Neural cell (in vitro differentiated cells): ENCODE measurements at regions not wholly inside any gene's neighbourhood (a gene's known extent, or its start where the extent isn't known, plus 50 kb on each side); places are given as distances from the start of the nearest gene placed in this dataset.

Experiments
- H2AFZ ChIP-seq: fragments of 200-600, 300-800 bp; sonication (generic), shearing (Covaris generic); 2 replicates; pipeline ENCODE4 v1.6.0; 2014; ENCODE audit warnings: low read depth, mild to moderate bottlenecking, antibody characterized with exemption, low read length, moderate library complexity
- H3F3A ChIP-seq: fragments of 200-600 bp; shearing (Covaris generic); 2 replicates; pipeline ENCODE4 v1.6.1; 2016; ENCODE audit warnings: mild to moderate bottlenecking, moderate library complexity, mixed read lengths, antibody characterized with exemption, low read length; ENCODE audit not compliant: insufficient read depth, poor library complexity, severe bottlenecking
- H3K27ac ChIP-seq: fragments of 200-600, 300-800 bp; sonication (generic), shearing (Covaris generic); 2 replicates; pipeline ENCODE4 v1.5.1; 2014; ENCODE audit warnings: mild to moderate bottlenecking, low read length, moderate library complexity
- H3K27me3 ChIP-seq: fragments of 300-800, 200-600 bp; sonication (generic), shearing (Covaris generic); 2 replicates; pipeline ENCODE4 v1.6.0; 2014; ENCODE audit warnings: mild to moderate bottlenecking, low read depth, low read length, moderate library complexity; ENCODE audit not compliant: insufficient read depth
- H3K36me3 ChIP-seq: fragments of 300-800, 200-600 bp; sonication (generic), shearing (Covaris generic); 2 replicates; pipeline ENCODE4 v1.5.1; 2014; ENCODE audit warnings: mild to moderate bottlenecking, antibody characterized with exemption, low read length, moderate library complexity; ENCODE audit not compliant: insufficient read depth
- H3K4me2 ChIP-seq: fragments of 300-800, 200-600 bp; sonication (generic), shearing (Covaris generic); 2 replicates; pipeline ENCODE4 v1.6.0; 2014; ENCODE audit warnings: mild to moderate bottlenecking, low read length
- H3K4me3 ChIP-seq: fragments of 300-800, 200-600 bp; sonication (generic), shearing (Covaris generic); 2 replicates; pipeline ENCODE4 v1.5.1; 2014; ENCODE audit warnings: mild to moderate bottlenecking, low read length, moderate library complexity
- H3K79me2 ChIP-seq: fragments of 200-600 bp; shearing (Covaris generic); replicated peaks from 2 replicates; pipeline ENCODE4 v1.6.0; 2014; ENCODE audit warnings: mild to moderate bottlenecking, low read length, moderate library complexity; ENCODE audit not compliant: insufficient read depth
- H3K9ac ChIP-seq: fragments of 300-800, 200-600 bp; sonication (generic), shearing (Covaris generic); 2 replicates; pipeline ENCODE4 v1.6.1; 2016; ENCODE audit warnings: mild to moderate bottlenecking, low read length, mixed read lengths
- H3K9me2 ChIP-seq: fragments of 200-600 bp; shearing (Covaris generic); 2 replicates; pipeline ENCODE4 v1.6.1; 2016; ENCODE audit warnings: mild to moderate bottlenecking, low read length, mixed read lengths; ENCODE audit not compliant: insufficient read depth
- H3K9me3 ChIP-seq: fragments of 200-600, 300-800 bp; sonication (generic), shearing (Covaris generic); 2 replicates; pipeline ENCODE4 v1.6.1; 2016; ENCODE audit warnings: mild to moderate bottlenecking, mixed run types, low read length, moderate library complexity, mixed read lengths
- H4K20me1 ChIP-seq: fragments of 200-600 bp; shearing (Covaris generic); 2 replicates; pipeline ENCODE4 v1.6.1; 2016; ENCODE audit warnings: mild to moderate bottlenecking, mixed run types; ENCODE audit not compliant: insufficient read depth
- EP300 ChIP-seq: fragments of 450-650 bp; conservative IDR thresholded peaks from 2 replicates; pipeline ENCODE4 v1.6.1; 2014; ENCODE audit warnings: antibody characterized with exemption, mild to moderate bottlenecking, moderate library complexity; ENCODE audit not compliant: poor library complexity, severe bottlenecking
- EZH2 ChIP-seq: fragments of 200-600, 300-800 bp; shearing (Covaris generic), sonication (generic); IDR thresholded peaks from 2 replicates; pipeline ENCODE4 v1.6.1; 2014; ENCODE audit warnings: antibody characterized with exemption, low read length, borderline replicate concordance, mild to moderate bottlenecking; ENCODE audit not compliant: insufficient read depth, poor library complexity, severe bottlenecking
- MXI1 ChIP-seq: fragments of 450-650 bp; conservative IDR thresholded peaks from 2 replicates; pipeline ENCODE4 v1.6.1; 2014; ENCODE audit warnings: antibody characterized with exemption, mild to moderate bottlenecking; ENCODE audit not compliant: poor library complexity, severe bottlenecking
- POLR2AphosphoS5 ChIP-seq: IDR thresholded peaks from 2 replicates; pipeline ENCODE4 v1.6.1; 2012
- RAD21 ChIP-seq: fragments of 450-650 bp; conservative IDR thresholded peaks from 2 replicates; pipeline ENCODE4 v1.6.1; 2014; ENCODE audit warnings: antibody characterized with exemption, mild to moderate bottlenecking, moderate library complexity
- SMC3 ChIP-seq: fragments of 450-650 bp; conservative IDR thresholded peaks from 2 replicates; pipeline ENCODE4 v1.6.1; 2014; ENCODE audit warnings: antibody characterized with exemption, mild to moderate bottlenecking, moderate library complexity; ENCODE audit not compliant: poor library complexity
- TAF1 ChIP-seq: IDR thresholded peaks from 2 replicates; pipeline ENCODE4 v1.6.1; 2012; ENCODE audit warnings: low read depth
- TF ChIP-seq, protein P1 (sequence below): IDR thresholded peaks from 2 replicates; pipeline ENCODE4 v1.6.1; 2012; ENCODE audit warnings: borderline replicate concordance
- TF ChIP-seq, protein P2 (sequence below): fragments of 450-650 bp; IDR thresholded peaks from 2 replicates; pipeline ENCODE4 v1.5.1; 2014; ENCODE audit warnings: antibody characterized with exemption, mild to moderate bottlenecking, moderate library complexity; ENCODE audit not compliant: poor library complexity, severe bottlenecking

DNA sequence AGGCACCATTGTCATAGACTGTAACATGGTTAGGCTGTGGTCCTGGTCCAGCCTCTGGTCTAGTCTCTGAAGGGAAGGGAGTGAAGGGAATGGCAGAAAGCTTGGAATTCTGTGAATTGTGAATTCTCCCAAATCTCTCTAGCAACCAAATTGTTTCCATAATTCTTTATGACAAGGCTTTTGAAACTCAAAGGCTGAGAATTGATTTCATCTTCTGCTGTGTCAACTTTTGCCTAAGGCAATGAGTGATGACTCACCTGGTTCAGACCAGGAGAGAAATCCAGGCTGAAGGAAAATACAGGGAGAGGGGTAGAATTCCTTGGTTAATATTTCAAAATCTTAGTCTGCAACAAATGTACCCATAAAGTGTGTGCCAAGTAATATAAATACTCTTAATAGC is 82.6 kb upstream of the ADPGK start:
- H3K36me3 ChIP-seq: no peaks in the 10 kb centered on the region
- no peak overlapping the region for H3K4me2 ChIP-seq
- no peaks in the 10 kb centered on the region for H3K27me3 ChIP-seq
- no peak overlapping the region for H3K27ac ChIP-seq
- H3F3A ChIP-seq: no peaks in the 10 kb centered on the region
- H3K4me3 ChIP-seq: no peak overlapping the region
- H3K9me3 ChIP-seq: no peaks in the 10 kb centered on the region
- no peak overlapping the region for H3K9ac ChIP-seq
- H3K79me2 ChIP-seq: no peaks in the 10 kb centered on the region
- no peak overlapping the region for H2AFZ ChIP-seq
- no peak for TF ChIP-seq MXI1
- no peak for TF ChIP-seq POLR2AphosphoS5
- TF ChIP-seq SMC3: no peak
- TF ChIP-seq, protein P1, sequence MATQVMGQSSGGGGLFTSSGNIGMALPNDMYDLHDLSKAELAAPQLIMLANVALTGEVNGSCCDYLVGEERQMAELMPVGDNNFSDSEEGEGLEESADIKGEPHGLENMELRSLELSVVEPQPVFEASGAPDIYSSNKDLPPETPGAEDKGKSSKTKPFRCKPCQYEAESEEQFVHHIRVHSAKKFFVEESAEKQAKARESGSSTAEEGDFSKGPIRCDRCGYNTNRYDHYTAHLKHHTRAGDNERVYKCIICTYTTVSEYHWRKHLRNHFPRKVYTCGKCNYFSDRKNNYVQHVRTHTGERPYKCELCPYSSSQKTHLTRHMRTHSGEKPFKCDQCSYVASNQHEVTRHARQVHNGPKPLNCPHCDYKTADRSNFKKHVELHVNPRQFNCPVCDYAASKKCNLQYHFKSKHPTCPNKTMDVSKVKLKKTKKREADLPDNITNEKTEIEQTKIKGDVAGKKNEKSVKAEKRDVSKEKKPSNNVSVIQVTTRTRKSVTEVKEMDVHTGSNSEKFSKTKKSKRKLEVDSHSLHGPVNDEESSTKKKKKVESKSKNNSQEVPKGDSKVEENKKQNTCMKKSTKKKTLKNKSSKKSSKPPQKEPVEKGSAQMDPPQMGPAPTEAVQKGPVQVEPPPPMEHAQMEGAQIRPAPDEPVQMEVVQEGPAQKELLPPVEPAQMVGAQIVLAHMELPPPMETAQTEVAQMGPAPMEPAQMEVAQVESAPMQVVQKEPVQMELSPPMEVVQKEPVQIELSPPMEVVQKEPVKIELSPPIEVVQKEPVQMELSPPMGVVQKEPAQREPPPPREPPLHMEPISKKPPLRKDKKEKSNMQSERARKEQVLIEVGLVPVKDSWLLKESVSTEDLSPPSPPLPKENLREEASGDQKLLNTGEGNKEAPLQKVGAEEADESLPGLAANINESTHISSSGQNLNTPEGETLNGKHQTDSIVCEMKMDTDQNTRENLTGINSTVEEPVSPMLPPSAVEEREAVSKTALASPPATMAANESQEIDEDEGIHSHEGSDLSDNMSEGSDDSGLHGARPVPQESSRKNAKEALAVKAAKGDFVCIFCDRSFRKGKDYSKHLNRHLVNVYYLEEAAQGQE: no peak
- no peak for TF ChIP-seq RAD21
- TF ChIP-seq EP300: no peak
- no peak for TF ChIP-seq EZH2
- TF ChIP-seq, protein P2, sequence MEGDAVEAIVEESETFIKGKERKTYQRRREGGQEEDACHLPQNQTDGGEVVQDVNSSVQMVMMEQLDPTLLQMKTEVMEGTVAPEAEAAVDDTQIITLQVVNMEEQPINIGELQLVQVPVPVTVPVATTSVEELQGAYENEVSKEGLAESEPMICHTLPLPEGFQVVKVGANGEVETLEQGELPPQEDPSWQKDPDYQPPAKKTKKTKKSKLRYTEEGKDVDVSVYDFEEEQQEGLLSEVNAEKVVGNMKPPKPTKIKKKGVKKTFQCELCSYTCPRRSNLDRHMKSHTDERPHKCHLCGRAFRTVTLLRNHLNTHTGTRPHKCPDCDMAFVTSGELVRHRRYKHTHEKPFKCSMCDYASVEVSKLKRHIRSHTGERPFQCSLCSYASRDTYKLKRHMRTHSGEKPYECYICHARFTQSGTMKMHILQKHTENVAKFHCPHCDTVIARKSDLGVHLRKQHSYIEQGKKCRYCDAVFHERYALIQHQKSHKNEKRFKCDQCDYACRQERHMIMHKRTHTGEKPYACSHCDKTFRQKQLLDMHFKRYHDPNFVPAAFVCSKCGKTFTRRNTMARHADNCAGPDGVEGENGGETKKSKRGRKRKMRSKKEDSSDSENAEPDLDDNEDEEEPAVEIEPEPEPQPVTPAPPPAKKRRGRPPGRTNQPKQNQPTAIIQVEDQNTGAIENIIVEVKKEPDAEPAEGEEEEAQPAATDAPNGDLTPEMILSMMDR: no peak
- TF ChIP-seq TAF1: no peak
- H4K20me1 ChIP-seq: no peaks in the 10 kb centered on the region
- H3K9me2 ChIP-seq: no peaks in the 10 kb centered on the region

DNA sequence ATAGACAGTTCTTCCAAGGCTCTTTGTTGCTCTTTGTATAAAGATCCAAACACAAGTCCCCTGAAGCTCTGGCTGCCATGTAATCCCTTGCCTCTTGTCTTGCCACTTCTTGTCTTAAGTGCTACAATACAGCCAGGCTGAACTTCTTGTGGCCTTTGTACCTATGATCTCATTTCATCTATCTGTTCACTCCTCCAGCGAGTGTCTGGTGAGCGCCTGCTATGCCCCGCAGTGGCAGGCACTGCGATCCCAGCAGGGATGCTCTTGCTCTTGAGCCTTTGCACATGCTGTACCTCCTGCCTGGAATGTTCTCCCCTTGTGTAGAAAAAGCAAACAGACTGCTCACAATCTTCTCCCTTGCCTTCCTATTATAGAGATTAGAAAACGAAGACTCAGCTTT is 81.9 kb upstream of the ADPGK start:
- Histone ChIP-seq H3K27ac (no peak overlapping the region), H3K9ac (no peak overlapping the region), H3K79me2 (no peaks in the 10 kb centered on the region), H4K20me1 (no peaks in the 10 kb centered on the region), H3K27me3 (no peaks in the 10 kb centered on the region), H3F3A (no peaks in the 10 kb centered on the region), H3K36me3 (no peaks in the 10 kb centered on the region), H3K4me3 (no peak overlapping the region), H3K9me2 (no peaks in the 10 kb centered on the region), H2AFZ (no peak overlapping the region), H3K4me2 (no peak overlapping the region), H3K9me3 (no peaks in the 10 kb centered on the region)
- TF ChIP-seq EP300: no peak
- TF ChIP-seq, protein P2: no peak
- TF ChIP-seq MXI1: no peak
- TF ChIP-seq SMC3: no peak
- no peak for TF ChIP-seq TAF1
- TF ChIP-seq, protein P1: no peak
- no peak for TF ChIP-seq RAD21
- TF ChIP-seq EZH2: no peak
